RCC 7860 (cell line): ENCODE measurements at regions not wholly inside any gene's neighbourhood (a gene's known extent, or its start where the extent isn't known, plus 50 kb on each side); places are given as distances from the start of the nearest gene placed in this dataset.
A peak's percentile ranks its signal among the peaks of the same experiment; 100 is the strongest.

ENCODE experiments used
- DNase-seq: peaks from one replicate; pipeline ENCODE4 v3.0.0-alpha.2; 2015; ENCODE audit warnings: low spot score
- FAIRE-seq: peaks from 2 replicates; lab custom pipeline; 2012; peaks lifted over from hg19 to GRCh38; lab: Jason Lieb, UNC

DNA sequence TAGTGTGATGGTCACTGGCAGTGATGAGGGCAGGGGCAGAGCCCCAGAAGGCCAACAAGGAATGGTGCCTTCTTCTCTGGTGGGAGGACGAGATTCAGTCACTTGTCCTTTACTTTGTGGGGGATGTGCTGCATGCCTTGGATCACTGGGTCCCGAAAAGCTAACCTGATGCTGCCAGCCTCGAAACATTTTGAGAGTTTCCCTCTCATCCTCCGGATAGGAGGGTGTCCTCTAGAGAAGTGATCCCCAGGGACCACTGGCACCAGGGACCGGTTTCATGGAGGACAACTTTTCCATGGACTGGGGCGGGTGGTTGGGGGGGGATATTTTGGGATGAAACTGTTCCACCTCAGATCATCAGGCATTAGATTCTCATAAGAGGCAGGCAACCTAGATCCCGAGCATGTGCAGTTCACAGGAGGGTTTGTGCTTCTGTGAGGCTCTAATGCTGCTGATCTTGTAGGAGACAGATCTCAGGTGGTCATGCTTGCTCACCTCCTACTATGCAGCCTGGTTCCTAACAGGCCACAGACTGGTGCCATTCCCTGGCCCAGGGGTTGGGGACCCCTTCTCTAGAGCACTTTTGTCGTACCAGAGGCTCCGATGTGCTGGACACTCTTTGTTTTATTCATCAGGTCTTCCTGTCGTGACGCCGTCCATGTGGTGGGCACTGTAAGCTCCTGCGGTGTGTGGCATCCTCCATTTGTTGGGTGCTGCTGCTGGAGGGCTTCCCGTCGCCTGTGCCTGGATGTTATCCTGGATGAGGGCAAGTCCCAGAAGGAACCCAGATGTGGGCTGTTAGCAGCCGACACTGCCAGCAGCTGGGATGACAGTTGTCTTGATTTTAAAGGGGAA, 68.5 kb upstream of the HDAC4 start:
- FAIRE-seq (no peak), DNase-seq (no peak)

DNA sequence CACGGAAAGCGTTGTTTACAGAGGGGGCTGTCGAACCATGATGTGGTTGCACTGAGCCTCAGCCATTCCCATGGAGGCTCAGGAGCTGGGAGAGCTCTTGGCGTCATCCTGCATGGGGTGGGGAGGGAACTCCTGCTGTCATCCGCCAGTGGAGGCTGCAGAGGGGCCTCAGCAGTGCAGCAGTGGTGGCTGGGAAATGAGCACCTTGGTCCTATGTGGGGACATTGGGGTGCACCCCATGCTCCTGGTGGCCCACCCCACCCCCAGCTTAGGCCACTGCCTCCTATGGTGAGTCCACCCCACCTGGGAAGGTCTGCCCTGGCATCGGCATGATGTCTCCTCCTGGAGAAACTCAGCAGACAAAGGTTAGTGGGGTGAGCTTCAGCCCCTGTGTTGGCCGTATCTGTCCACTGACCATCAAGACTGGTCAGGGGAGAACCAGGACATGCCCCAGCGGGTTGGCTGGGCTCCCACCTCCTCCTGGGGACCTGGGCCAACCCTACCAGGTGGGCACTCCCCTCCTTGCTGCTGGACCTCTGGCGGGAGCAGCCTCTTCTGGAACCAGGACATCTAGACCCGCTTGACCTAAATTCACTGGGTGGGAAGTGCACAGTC, 67.8 kb upstream of the HDAC4 start:
- FAIRE-seq, result no peak
- DNase-seq, result no peak

DNA sequence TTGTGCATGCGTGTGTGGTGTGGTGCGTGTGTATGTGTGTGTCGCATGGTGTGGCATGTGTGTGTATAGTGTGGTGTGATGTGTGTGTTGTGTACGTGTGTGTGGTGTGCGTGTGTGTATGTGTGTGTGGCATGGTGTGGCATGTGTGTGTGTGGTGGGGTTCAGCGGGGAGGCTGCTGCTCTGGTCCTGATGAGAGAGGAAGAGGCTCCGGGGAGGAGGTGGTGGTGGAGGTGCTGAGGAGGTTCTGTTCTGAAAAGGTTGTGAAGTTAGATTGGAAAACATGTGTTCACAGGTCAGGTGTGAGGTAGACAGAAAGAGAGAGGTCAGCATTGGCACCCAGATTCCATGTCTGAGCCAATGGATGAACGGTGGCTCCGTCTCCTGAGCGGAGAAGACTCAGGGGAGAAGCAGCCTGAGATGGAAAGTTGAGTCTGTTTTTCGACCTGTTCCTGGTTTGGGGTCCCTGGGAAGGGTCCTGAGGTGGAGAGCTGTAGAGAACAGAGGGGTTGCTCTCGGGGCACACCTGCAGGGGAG, 67.2 kb upstream of the HDAC4 start:
- FAIRE-seq, result no peak
- no peak for DNase-seq

DNA sequence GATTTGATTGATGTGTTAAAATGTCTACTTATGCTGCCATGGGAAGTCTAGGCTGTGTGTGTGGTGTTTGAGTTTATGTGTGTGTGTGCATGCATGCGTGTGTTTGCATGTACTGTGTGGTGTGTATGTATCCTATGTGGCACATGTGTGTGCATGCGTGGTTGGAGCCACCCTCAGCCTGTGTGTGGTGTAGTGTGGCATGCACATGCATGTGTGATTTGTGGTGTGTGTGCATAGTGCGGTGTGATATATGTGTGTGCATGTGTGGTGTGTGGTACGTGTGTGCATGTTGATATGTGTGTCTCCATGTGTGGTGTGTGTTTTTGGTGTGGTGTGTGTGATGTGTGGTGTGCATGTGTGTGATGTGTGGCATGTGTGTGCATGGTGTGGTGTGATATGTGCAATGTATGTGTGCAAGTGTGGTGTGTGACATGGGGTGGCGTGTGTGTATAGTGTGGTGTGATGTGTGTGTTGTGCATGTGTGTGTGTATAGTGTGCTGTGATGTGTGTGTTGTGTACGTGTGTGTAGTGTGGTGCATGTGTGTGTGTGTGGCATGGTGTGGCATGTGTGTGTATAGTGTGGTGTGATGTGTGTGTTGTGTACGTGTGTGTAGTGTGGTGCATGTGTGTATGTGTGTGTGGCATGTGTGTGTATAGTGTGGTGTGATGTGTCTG, 66.6 kb upstream of the HDAC4 start:
- no peak for DNase-seq
- no peak for FAIRE-seq

DNA sequence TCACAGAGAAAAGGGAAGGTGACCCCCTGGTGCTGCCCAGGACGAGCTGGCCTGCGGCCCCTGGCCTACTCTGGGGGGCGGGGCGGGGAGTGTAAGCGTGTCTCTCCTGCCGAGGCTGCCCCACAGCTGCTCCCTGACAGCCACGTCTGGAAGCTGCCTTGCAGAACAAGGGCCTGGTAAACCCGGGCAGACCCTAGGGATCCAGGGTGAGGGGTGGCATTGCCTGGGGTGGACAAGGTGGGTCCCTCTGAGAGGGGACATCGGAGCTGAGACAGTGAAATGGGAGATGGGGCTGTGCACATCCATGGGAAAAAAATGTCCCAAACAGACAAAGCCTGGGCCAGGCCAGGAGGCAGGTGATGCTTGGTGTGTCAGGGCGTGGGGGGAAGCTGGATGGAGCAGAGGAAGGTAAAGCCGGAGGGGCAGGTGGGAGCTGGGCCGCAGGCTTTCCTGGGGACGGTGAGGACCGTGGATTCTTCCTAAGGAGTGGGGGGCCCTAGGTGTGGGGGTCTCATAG, 66.0 kb upstream of the HDAC4 start:
- FAIRE-seq, result no peak

DNA sequence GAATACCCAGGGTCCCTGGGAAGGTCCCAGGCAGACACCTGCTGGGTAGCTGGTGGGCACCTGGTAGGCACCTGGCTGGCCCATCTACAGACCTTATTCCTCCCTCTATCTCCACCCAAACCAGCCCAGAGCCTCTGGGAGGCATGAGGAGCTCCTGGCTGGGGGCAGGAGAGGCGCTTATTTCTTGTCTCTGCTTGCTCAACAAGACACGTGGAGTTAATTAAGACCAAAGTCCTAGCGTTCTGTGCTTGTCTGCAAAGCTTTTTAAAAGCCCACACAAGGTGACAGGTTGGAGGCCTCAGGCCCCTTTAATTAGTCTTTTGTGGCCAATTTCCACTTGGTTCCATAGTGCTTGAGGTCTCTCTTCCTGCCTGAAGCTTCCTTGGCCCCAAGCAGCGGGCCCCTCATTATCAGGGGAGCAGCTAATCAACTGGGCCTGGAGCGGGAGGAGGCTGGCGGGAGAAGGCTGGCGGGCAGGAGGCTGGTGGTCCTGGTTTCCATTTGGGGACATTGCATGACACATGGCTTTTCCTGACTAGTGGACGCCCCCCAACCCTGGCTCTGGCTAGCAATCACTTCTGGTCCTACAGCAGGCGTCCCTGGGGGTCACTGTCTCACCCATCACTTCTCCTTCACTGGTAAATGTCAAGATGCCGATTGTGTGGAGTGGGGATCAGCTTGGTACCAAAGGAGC, 65.4 kb upstream of the HDAC4 start:
- FAIRE-seq, result no peak
- DNase-seq, result no peak

More for the DNA sequence above, 66.0 kb upstream of the HDAC4 start:
- no peak for DNase-seq

DNA sequence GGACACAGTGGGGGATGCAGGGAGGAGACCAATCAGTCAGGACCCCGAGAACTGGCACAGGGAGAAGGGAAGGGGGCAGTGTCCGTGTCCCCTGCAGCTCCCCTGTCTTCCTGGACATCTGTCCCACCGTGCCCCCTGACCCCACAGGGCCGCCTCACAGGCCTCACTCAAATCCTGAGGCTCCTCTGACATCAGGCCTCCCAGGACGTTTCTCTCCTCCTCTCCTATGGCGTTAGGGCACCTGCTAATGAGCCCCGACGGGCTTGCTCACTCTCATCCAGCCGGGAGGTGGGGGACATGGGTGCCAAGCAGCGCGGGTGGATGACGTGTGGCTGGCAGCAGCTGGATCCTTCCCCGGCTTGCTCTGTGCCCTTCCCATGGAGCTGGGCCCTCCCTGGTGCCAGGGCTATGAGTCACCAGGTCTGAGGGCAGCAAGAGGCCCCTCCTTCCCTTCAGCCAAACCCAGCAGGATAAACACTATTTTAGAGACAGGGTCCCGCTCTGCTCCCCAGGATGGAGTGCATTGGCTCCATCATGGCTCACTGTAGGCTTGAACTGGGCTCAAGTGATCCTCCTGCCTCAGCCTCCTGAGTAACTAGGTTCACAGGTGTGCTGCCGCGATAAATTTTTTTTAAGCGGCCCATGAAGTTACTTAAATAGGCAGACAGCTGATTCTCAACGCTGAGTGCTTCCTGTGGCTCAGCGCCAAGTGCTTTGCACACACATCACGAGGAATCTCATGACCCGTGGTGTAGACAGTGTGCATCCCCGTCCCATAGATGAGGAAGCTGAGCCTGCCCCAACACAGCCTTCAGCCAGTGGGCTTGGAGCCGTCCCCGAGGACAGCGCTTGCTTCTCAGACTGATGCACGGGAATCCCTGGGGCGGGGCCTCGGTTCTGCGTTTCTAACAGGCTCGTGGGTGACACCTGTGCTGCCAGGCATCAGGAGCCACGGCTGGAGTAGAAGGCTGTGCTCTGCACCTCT, 64.5 kb upstream of the HDAC4 start:
- peak; percentile 64 for DNase-seq
- peak; percentile 28 for FAIRE-seq

DNA sequence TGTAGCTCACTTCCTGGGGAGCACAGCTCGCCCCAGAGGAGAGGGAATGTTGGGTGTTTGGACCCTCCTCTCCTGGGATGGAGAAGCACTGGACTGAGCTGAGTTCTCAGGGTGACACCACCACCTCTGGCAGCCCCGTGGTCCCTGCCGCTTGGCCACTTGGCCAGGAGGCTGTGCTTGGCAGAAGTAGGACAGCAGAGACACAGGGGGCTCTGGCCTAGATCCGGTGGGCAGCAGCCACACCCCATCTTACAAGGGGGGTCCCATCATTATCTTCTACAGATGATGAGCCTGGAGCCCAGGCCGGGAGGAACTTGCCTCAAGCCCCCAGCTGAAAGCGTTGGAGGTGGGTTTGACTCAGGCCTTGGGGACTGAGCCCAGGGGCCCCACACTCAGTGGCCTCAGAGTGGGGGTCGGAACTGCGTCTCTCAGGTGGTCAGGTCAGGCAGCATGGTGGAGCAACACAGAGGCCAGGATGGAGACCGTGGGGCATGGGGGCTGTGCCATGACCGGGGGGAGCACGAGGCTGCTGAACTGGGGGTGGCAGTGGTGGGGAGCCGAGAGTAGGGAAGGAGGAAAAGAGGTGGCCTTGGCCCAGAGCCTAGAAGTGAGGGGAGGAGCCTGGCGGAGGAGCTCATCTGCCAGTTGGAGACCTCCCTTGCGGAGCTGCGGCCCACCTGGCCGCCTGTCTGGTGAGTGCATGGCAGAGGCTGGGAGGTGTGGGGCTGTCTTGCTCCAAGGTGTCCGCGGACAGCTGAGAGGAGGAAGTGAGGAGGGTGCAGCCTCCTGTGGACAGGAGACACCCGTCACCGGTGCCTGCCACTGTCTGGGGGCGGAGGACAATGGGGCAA, 63.6 kb upstream of the HDAC4 start:
- FAIRE-seq (no peak), DNase-seq (no peak)

DNA sequence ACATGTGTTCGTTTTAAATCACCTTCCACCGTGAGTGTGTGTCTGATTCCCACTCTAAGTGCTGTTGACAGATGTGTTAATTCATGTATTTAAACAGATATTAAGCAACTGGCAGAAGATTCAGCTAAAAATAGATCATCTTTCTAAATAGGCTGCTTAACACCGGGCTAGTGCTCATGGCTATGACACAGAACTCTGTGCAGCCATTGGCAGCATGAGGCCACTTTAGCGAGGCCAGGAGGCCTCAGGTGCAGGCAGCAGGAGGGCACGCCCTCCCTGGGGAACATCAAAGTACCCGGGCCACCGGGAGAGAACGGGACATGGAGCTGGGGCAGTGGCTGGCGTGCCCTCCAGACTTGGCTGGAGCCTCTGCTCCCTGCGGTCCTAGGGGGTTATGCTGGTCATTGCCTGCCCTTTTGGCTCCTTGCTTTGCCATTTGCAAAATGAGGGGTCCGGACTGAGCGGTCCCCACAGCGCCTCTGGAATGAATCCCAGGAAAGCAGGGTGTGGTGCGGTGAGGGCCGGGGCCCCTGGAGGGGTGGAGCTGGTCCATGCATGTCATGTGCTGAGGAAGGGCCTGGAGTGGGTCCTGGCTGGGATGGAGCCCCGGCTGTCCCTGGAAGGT, 62.8 kb upstream of the HDAC4 start:
- no peak for FAIRE-seq
- DNase-seq, result no peak

DNA sequence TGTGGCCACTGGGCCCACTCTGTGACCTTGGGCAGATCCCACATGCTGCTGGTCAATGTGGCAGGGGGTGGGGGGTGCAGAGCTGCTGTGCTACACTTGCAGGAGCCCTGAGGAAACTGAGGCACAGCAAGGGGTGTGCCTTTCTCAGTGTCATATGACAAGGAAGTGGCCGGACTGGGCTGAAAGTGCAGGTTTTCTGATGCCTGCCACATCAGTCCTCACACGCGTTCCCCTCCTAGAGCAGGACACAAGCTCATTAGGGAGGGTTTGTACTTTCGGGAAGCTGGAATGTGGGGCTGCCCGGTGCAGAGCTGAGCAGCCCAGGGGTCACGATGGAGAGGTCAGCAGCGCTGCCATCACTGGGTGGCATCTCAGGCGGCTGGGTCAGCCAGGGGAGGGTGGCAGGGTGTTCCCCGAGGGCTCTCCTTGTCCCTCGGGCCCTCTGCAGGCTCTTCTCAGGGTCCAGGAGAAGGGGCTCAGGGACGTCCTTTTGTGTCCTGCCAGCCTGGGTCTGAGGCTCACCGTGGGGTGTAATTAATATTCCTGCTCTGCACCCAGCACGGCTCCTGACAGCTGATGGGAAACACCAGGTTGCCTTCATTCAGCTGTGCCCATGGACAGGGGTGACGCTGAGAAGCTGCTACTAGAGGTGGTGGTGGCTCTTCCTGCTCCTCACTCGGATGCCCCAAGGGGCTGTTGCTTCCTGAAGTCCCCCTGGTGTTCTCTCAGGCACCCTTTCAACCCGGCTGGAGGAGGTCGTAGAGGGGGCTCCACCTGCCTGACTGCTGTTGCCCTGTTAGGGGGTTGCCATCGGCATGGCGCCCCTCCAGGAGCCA, 62.1 kb upstream of the HDAC4 start:
- DNase-seq (no peak), FAIRE-seq (no peak)

DNA sequence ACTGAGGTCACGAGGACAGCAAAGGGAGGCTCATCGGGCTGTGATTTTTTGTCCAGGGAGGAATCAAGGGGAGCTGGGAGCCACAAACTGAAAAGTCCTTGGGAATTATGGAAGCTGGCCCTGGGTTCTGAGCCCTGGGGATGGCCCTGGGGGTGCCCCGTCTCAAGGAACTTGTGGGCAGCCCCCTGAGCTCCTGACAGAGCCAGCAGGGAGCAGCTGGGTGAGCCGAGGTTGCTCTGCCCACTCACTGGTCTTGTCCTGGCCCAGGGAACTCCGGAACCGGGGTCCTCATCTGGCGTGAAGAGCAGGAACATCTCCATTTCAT, 61.3 kb upstream of the HDAC4 start:
- FAIRE-seq, result no peak

DNA sequence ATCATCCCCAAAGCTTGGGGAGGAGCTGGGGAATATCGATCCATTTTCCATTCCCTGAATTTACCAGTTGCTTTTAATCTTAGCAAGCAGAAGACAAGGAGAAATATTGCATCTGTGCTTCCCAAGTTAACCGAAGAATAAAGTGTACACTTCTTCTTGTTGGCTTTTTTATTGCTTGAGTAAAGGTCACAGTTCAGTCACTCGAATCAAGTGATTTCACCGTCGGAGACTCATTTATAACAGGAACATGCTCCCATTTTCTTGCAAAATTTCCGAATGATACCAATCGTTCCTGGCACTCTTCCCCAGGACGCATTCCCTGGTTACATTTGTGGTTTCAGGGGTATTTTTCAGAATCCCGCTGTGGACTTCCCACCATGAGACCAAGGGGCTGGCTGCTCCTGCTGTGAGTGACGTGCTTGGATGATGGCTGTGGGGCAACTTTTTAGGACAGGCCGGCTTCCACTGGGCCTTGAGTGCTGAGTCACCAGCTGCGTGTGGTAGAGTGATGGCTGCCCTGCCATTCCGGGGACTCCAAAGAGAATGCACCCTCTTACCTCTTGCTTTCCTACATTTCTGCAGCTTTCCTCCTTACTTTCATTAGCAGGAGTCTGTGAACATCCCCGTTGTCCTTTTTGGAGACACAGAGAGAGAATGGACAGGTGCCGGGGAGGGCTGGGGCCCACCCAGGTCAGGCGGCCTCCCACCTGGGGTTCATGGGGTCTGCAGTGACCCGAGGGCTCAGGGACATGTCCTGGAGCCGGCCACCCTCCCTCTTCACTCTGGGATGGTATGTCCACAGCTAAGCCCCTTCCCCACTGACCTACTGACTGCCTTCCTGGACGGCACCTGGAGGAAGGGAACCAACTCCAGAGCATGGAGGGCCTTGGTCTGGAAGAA, 60.7 kb upstream of the HDAC4 start:
- FAIRE-seq, result peak; percentile 83
- DNase-seq, result peak; percentile 73

More for the DNA sequence above, 61.3 kb upstream of the HDAC4 start:
- DNase-seq, result no peak

DNA sequence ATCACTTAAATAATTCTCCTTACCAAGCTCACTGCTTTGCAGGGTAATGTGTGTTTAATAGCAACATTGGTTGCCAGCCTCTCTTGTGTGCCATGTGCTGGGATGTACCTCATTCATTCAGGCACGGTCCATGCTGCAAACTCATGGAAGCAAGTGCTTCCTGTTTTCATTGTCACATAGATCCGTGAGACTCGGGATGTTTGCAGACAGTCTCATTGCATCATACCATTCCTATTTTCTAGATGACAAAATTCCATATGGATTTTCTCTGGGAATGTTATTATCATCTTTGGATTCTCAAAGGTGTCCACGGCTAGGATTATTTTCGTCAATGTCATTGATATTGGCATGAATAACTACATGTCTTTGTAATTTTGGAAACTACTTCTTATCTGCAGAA, 60.0 kb upstream of the HDAC4 start:
- FAIRE-seq (no peak), DNase-seq (no peak)

DNA sequence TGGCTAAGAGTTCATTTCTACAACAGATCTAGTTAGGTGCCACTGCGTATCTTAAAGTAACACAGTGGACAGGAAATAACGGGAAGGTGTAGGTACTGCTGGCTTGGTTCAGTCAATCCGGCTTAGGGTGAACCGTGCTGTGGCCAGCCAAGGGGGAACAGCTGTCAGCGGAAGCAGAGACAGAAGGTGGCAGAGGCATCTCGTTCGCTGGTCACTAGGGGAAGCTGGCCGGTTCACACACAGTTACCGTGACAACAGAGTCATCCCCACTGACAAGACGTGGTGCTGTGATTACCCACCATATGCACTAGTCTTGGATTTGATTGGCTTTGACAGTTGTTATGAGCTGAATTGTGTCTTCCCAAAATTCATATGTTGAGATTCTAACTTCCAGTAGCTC, 58.8 kb upstream of the HDAC4 start:
- DNase-seq, result no peak
- FAIRE-seq, result no peak

DNA sequence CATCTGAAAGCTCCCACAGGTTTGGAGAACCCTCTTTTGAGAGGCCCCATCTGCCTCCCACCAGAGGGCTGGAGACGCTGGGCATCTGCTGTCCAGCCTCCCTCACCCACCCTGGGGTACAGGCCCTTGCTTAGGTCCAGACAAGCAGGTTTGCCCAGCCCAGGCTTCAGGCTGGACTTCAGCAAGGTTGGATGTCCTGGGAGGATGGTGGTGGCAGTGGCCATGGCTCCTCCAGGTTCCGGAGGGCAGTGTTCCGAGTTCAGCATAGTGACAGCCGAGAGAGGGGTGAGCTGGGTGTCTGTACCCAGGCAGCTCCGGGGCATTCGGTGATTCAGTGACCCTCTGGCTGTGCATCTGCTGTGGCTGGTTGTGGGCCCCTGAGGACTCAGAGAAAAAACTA, 58.2 kb upstream of the HDAC4 start:
- FAIRE-seq, result no peak
- DNase-seq, result no peak

DNA sequence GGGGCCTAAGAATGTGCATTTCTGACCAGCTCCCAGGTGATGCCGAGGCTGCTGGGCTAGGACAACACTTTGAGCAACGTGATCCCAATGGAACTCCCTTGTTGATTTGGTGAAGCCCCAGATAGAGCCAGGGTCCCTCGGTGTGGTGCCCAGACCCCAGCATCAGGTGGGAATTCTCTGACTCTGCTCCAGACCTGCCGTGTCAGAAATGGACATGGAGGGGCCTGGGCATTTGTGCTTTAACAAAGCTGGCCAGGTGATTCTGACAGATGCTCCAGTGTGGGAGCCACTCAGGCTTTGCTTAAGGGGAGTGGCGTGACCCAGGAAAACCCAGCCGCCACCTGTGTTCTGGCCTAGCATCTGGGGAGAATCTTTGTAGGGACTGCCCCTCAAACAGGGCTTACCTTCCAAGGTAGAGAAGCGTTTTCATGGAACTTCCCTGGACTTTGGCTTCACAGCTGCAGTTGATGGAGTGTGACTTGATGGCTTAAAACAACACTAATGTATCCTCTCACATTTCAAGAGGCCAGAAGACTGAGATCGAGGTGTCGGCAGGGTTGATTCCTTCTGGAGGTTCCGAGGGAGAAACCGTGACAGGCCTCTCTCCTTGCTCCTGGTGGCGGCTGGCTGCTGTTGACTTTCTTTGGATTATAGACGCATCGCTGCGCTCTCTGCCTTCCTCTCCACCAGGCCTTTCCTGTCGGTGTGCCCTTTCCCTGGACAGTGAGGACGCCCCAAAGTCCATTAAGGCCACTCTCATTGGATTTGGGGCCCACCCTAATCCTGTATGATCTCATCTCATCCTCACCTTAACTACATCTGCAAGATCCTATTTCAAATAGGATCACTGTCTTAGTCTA, 57.0 kb upstream of the HDAC4 start:
- FAIRE-seq (no peak), DNase-seq (no peak)
